ENCODE measurements at regions not wholly inside any gene's neighbourhood (a gene's known extent, or its start where the extent isn't known, plus 50 kb on each side); places are given as distances from the start of the nearest gene placed in this dataset.

DNA sequence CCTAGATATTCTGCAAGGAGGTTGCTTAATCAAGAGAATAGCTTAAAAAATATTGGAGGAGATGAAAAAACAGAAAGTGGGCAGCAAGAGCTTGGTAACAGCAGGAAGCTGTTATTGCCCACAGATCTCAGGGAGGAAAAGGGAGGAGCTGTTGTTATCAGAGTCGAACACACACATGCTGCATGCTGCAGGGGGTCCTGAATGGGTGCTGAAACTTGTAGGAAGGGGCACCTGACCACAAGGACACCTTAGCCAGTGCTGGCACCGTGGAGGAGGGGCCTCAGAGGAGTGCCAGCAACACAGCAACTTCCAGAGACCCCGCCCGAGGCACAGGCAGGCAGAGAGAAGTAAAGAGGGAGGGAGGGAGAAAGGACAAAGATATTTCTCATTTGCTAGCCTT is 332.9 kb downstream of the SOCS6 start:
- no peak for DNase-seq (ENCODE audit: extremely low spot score)
- TF ChIP-seq, protein P1, sequence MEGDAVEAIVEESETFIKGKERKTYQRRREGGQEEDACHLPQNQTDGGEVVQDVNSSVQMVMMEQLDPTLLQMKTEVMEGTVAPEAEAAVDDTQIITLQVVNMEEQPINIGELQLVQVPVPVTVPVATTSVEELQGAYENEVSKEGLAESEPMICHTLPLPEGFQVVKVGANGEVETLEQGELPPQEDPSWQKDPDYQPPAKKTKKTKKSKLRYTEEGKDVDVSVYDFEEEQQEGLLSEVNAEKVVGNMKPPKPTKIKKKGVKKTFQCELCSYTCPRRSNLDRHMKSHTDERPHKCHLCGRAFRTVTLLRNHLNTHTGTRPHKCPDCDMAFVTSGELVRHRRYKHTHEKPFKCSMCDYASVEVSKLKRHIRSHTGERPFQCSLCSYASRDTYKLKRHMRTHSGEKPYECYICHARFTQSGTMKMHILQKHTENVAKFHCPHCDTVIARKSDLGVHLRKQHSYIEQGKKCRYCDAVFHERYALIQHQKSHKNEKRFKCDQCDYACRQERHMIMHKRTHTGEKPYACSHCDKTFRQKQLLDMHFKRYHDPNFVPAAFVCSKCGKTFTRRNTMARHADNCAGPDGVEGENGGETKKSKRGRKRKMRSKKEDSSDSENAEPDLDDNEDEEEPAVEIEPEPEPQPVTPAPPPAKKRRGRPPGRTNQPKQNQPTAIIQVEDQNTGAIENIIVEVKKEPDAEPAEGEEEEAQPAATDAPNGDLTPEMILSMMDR (IDR thresholded peaks at IDR 0.05; ENCODE audit: control extremely low read depth, extremely low read depth, low read depth, missing control alignments) = no peak
- ChIA-PET POLR2A (no interaction called here), CTCF (interaction anchor here (0.9 kb wide), 1 partner anchor 23 kb away, joined by 4 read pairs; no protein-coding TSS in a partner anchor)

DNA sequence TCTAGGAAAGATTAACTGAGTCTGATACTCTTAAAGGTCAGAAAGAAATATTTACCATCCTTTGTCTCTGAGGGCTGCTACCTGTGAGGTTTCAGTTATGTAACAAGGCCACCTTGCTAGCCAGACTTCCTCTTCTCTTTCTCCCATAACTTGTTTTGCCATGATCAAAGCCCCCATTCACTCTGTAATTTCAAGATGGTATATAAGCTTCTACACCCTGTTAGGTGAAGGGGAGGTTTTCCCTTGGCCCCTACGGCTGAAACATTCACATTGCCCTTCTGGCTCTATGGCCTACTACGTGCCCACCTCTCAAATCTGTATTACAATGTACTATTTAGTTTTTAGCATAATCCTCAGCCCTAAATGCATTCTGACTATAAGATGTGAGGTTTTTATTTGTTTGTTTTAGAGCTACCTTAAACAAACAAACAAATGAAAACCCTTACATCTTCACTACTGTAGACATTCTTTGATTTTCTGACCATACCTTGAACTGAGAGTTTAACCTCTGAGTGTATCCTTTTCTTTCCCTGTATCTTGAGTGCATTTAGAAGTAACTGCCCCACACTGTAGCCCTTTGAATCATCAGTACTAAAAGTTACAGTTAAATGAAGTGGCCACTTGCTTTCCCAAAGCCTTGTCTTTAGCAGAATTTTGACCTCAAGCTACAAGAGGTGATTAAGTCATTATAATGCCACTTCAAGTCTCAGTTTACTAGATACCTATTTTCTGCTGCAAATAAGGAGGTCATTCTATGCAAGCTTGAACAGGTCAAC is 332.2 kb downstream of the SOCS6 start:
- TF ChIP-seq, protein P1 (IDR thresholded peaks at IDR 0.05; ENCODE audit: control extremely low read depth, extremely low read depth, low read depth, missing control alignments) = no peak
- ChIA-PET POLR2A (no interaction called here), CTCF (interaction anchor here (0.9 kb wide), 1 partner anchor 22 kb away, joined by 4 read pairs; no protein-coding TSS in a partner anchor)
- DNase-seq (ENCODE audit: extremely low spot score) = no peak

DNA sequence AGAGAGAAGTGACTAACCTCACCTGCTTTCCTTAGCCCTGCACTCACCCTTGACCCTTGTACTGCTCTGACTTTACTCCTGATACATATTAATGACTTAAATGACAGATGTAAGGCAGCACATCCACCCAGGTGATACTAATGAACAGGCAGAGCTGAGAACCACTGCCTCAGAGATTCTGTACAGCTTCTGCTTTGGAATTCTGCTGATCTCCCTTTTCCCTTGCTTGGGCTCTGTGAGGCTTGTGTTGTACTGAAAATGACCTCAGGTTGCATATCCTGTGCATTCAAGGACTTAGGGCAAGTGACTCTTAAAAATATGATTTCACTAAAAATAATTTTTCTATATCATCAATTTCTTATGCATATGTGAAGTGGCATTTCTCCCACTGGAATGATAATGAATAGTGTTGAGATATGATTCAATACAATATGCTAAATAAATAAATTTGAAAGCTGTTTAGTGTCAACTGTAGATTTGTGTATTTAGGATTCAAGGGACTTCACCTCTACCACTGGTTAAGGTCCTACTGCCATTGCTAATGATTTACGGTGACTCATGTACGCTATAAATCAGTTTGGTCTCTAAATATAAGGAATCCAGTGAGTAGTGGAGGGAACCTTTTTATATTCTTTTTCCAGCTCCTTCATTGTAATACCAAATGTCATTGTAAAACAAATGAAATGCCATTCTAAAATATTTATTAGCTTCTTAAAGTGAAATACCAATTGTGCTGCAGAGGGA is 328.3 kb downstream of the SOCS6 start:
- CTCF ChIA-PET = interaction anchor here (1.4 kb wide), 1 partner anchor 19 kb away, joined by 5 read pairs; no protein-coding TSS in a partner anchor

DNA sequence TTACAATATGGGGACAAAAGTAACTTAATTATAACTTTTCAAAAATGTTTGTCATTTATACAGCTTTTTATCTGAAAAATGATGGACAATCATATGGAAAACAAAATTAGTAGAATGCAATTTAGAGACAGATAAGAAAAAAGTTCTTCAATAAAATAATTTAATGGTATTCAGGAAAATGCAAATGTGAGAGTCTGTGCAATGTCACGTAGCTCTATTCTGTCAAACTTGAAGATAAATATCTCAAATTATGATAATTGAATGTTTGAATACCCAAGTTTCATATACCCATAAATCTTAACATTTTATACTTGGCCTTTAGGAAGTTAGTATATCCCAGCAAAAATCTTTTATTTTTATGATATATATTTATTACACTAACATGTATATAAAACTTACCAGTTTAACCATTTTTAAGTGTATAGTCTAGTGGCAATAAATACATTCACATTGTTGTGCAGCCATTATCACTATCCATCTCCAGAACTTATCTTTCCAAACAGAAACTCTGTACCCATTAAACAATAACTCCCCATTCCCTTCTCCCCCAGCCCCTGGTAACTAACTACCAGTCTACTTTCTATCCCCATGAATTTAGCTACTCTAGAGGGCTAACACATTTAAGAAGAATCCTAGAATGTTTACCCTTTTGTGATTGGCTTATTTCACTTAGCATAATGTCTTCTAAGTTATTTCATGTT is 311.5 kb downstream of the SOCS6 start:
- POLR2A ChIA-PET = no interaction called here
- TF ChIP-seq, protein P1 (IDR thresholded peaks at IDR 0.05; ENCODE audit: control extremely low read depth, extremely low read depth, low read depth, missing control alignments) = no peak
- CTCF ChIA-PET = interaction anchor here (1.1 to 2.8 kb wide), 3 partner anchors 26 to 1943 kb away, joined by 3 to 11 read pairs (median 9); partner anchors contain the start of gene CBLN2
- no peak for DNase-seq (ENCODE audit: extremely low spot score)

More for the DNA sequence above, 328.3 kb downstream of the SOCS6 start:
- POLR2A ChIA-PET = no interaction called here
- TF ChIP-seq, protein P1 (IDR thresholded peaks at IDR 0.05; ENCODE audit: control extremely low read depth, extremely low read depth, low read depth, missing control alignments) = no peak
- DNase-seq (ENCODE audit: extremely low spot score) = no peak

DNA sequence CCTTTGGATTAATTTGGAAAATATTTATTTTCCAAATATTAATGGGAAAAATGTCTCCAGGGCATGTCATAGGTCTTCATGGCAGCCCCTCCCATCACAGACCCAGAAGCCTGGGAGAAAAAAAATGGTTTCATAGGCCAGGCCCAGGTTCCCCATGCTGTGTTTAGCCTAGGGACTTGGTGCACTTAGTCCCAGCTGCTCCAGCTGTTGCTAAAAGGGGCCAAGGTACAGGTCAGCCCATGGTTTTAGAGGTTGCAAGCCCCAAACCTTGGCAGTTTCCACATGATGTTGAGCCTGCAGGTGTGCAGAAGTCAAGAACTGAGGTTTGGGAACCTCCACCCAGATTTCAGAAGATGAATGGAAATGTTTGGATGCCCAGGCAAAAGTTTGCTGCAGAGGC is 309.6 kb downstream of the SOCS6 start:
- ChIA-PET CTCF (interaction anchor here (0.7 to 2.8 kb wide), 11 partner anchors 11 to 1949 kb away, joined by 3 to 11 read pairs (median 3); partner anchors contain the start of gene CBLN2), POLR2A (no interaction called here)
- no peak for DNase-seq (ENCODE audit: extremely low spot score)
- TF ChIP-seq, protein P1 (IDR thresholded peaks at IDR 0.05; ENCODE audit: control extremely low read depth, extremely low read depth, low read depth, missing control alignments) = no peak

DNA sequence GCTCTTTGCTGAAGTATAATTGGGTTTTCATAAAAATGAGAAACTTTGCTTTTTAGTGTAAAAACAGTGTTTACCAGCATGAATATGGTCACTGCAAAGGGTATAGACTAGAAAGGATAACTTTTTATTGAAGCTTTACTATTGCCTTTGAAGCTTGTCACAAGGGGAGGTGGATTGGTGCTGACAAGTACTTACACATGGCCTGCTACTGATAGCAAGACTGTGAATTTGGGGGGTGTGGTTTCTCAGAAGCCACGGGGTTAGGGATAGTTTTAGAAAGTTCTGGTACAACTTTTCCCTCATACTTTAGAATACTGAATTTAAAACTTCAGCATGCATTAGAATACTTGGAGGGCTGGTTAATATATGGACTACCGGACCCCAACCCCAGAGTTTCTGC is 294.1 kb downstream of the SOCS6 start:
- CTCF ChIA-PET = no interaction called here
- DNase-seq (ENCODE audit: extremely low spot score) = no peak
- TF ChIP-seq, protein P1 (IDR thresholded peaks at IDR 0.05; ENCODE audit: control extremely low read depth, extremely low read depth, low read depth, missing control alignments) = no peak
- POLR2A ChIA-PET = no interaction called here

Data from GM10248 (cell line).